Bronchial epithelial cell (primary cell): ENCODE measurements at regions not wholly inside any gene's neighbourhood (a gene's known extent, or its start where the extent isn't known, plus 50 kb on each side); places are given as distances from the start of the nearest gene placed in this dataset.
"Not testable (repeated sequence)": the region's sequence is repeated elsewhere in the genome, so short reads cannot be mapped to it uniquely, and the experiment has no call there.

Experiments
- DNase-seq: peaks from one replicate; pipeline ENCODE4 v3.0.0-alpha.2; 2010; ENCODE audit warnings: low read depth
- FAIRE-seq: peaks from 2 replicates; lab custom pipeline; 2011; peaks lifted over from hg19 to GRCh38; lab: Jason Lieb, UNC
- H3K27me3 ChIP-seq: 2 replicates; pipeline ENCODE4 v1.5.1; 2011; ENCODE audit warnings: low read length; ENCODE audit not compliant: control insufficient read depth, insufficient read depth
- H3K36me3 ChIP-seq: 2 replicates; pipeline ENCODE4 v1.5.1; 2011; ENCODE audit warnings: low read length; ENCODE audit not compliant: control insufficient read depth, insufficient read depth
- H3K4me3 ChIP-seq: 2 replicates; pipeline ENCODE4 v1.5.1; 2011; ENCODE audit warnings: mild to moderate bottlenecking, low read depth, low read length, control low read depth
- TF ChIP-seq, protein P1 (sequence below): IDR thresholded peaks from 2 replicates; pipeline ENCODE4 v1.5.1; 2011; ENCODE audit warnings: mild to moderate bottlenecking, moderate library complexity, low read length, control low read depth, inconsistent platforms; ENCODE audit not compliant: insufficient read depth, severe bottlenecking

DNA sequence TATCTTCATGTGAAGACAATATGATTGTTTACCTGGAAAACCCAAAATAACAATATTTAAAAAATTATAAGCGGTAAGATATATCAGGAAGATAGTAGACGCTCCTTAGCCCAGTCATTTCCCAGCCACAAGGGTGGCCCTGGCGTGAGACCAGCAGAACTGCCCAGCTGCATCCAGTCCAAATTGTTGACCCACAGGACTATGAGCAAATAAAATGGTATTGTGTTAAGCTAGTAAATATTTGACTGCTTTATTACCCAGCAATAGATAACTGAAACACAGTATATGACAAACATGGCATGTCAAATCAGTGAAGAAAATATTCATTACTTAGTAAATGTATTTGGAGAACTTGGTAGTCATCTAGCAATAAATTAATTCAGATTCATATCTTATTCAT lies 294.3 kb upstream of the SPAG17 start:
- no peak for FAIRE-seq

DNA sequence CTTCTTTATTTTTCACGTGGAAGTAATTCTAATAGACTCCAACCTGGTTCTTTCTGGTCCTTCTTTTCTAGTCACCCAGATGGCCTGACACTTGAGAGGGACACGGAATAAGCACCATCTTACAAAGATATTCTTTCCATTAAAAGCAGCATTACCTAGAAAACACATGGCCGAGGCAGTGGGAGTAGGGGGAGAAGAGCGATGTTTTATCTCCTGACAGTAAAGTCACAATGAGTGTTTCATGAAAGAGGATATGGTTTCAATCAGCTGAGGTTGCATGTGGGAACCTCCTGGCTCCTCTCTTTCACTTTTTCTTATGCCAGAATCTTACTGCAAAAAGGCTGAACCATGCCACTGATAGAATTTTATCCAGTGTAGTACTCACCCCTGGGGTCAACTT lies 288.8 kb upstream of the SPAG17 start:
- FAIRE-seq = no peak
- Histone ChIP-seq H3K36me3 (no peaks in the 10 kb centered on the region), H3K4me3 (no peak overlapping the region), H3K27me3 (no peaks in the 10 kb centered on the region)
- TF ChIP-seq, protein P1, sequence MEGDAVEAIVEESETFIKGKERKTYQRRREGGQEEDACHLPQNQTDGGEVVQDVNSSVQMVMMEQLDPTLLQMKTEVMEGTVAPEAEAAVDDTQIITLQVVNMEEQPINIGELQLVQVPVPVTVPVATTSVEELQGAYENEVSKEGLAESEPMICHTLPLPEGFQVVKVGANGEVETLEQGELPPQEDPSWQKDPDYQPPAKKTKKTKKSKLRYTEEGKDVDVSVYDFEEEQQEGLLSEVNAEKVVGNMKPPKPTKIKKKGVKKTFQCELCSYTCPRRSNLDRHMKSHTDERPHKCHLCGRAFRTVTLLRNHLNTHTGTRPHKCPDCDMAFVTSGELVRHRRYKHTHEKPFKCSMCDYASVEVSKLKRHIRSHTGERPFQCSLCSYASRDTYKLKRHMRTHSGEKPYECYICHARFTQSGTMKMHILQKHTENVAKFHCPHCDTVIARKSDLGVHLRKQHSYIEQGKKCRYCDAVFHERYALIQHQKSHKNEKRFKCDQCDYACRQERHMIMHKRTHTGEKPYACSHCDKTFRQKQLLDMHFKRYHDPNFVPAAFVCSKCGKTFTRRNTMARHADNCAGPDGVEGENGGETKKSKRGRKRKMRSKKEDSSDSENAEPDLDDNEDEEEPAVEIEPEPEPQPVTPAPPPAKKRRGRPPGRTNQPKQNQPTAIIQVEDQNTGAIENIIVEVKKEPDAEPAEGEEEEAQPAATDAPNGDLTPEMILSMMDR = no peak
- no peak for DNase-seq

More for the DNA sequence above, 294.3 kb upstream of the SPAG17 start:
- Histone ChIP-seq H3K27me3 (no peaks in the 10 kb centered on the region), H3K36me3 (no peaks in the 10 kb centered on the region), H3K4me3 (no peak overlapping the region)
- TF ChIP-seq, protein P1 = no peak
- no peak for DNase-seq

DNA sequence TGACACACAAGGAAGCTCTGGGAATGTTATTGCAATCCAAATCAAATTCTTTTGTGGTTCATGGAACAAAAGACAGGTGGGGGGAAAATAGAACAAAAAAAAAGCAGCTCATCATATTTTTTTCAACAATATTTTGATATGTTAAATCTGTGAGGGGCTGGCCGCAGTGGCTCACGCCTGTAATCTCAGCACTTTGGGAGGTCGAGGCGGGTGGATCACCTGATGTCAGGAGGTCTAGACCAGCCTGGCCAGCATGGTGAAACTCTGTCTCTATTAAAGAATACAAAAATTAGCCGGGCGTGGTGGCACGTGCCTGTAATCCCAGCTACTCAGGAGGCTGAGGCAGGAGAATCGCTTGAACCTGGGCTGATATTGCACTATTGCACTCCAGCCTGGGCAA lies 279.4 kb upstream of the SPAG17 start:
- H3K4me3 ChIP-seq, H3K27me3 ChIP-seq, DNase-seq, FAIRE-seq, H3K36me3 ChIP-seq: not testable (repeated sequence)

DNA sequence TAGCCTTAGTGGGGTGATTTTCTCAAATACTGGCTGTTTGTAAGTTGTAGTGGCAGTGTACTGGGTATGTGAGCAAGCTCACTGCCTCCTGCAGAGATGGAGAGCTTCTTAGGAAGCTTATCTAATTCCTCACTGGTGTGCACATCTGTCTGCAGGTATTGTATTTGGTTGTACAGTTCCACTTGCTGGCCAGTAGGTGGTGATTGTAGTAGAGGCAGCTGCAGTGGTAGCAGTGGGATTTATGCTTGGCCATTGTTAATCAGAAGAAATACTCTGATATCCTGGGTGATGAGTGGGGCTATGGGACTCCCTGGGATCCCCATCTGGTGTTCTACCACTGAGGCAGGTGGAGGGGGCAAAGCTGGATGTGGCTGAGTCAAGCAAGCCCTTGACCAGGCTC lies 276.1 kb upstream of the SPAG17 start:
- no peak overlapping the region for H3K4me3 ChIP-seq
- TF ChIP-seq, protein P1 = peak; percentile 50
- DNase-seq (peak; percentile 19), FAIRE-seq (no peak)
- H3K27me3 ChIP-seq = no peaks in the 10 kb centered on the region
- no peaks in the 10 kb centered on the region for H3K36me3 ChIP-seq

DNA sequence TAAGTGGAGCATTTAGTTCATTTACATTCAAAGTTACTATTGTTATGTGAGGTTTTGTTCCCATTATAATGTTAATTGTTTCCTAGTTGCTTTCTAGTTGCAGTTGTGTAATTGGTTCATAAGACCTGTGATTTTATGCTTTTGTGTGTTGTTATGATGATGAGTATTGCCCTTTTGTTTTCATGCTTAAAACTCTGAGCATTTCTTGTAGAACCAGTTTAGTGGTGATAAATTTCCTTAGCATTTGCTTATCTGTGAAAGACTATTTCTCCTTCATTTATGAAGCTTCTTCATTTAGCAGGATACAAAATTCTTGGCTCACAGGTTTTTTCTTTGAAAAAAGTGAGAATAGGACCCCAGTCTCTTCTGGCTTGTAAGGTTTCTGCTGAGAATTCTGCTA lies 274.8 kb upstream of the SPAG17 start:
- H3K36me3 ChIP-seq = no peaks in the 10 kb centered on the region
- H3K27me3 ChIP-seq = no peaks in the 10 kb centered on the region
- DNase-seq (peak; percentile 37), FAIRE-seq (no peak)
- TF ChIP-seq, protein P1 = no peak
- H3K4me3 ChIP-seq = no peak overlapping the region

DNA sequence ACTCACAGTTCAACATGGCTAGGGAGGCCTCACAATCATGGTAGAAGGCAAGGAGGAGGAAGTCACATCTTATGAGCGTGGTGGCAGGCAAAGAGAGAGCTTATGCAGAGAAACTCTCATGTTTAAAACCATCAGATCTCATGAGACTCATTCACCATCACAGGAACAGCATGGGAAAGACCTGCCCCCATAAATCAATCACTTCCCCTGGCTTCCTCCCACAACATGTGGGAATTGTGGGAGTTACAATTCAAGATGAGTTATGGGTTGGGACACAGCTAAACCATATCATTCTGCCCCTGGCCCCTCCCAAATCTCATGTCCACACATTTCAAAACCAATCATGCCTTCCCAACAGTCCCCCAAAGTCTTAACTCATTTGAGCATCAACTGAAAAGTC lies 268.8 kb upstream of the SPAG17 start:
- not testable (repeated sequence) for H3K36me3 ChIP-seq, DNase-seq, H3K27me3 ChIP-seq, FAIRE-seq, H3K4me3 ChIP-seq

DNA sequence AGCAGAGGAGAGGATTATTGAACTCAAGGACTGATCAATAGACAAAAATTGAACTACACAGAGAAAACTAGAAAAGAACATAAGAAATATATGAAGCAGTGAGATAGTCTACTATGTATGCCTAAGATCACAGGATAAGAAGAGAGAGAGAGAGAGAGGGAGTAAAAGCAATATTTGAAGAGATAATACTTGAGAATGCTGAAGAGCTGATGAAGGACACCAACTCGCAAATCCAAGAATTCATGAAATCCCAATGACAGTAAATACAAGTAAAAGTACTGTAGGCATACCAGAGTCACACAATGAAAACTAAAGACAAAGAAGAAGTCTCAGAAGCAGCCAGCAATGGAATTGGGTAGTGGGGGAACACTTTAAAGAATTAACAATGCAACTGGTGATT lies 260.1 kb upstream of the SPAG17 start:
- Histone ChIP-seq H3K27me3 (no peaks in the 10 kb centered on the region), H3K4me3 (no peak overlapping the region), H3K36me3 (no peaks in the 10 kb centered on the region)
- DNase-seq = no peak
- TF ChIP-seq, protein P1 = no peak
- FAIRE-seq = no peak
